GM21529 (cell line): ENCODE measurements at regions not wholly inside any gene's neighbourhood (a gene's known extent, or its start where the extent isn't known, plus 50 kb on each side); places are given as distances from the start of the nearest gene placed in this dataset.
"Not testable (repeated sequence)": the region's sequence is repeated elsewhere in the genome, so short reads cannot be mapped to it uniquely, and the experiment has no call there.

Source experiments
- ATAC-seq: cut with Tn5 transposase; IDR thresholded peaks from one replicate; pipeline ENCODE4 v1.9.1; 2021; ENCODE audit not compliant: unreplicated experiment

DNA sequence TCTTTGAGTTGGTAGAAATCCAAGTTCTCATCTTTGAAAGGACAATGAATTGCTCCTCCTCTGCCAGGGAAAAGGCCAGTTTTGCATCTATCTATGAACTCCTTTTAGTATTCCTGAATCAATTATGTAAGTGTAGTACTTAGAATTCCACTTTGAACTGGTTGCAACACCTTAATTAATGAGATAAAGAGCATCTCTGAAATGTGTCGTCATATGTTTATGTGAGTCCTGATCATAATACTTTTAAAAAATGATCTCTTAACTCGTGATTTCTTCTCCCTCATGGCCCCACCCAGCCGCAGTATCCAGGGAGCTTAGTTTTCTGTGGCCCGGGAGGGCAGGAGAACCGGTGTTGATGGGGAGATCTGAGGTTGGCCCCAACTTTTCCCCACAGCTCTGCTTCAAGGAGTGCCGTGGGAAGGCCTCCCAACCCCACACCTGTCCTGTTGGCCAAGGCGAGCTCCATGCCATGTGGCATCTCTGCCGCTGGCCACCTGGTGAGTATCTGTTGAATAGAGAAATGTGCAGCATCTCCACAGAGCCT, 203.5 kb downstream of the TMEM121 start:
- not testable (repeated sequence) for ATAC-seq

DNA sequence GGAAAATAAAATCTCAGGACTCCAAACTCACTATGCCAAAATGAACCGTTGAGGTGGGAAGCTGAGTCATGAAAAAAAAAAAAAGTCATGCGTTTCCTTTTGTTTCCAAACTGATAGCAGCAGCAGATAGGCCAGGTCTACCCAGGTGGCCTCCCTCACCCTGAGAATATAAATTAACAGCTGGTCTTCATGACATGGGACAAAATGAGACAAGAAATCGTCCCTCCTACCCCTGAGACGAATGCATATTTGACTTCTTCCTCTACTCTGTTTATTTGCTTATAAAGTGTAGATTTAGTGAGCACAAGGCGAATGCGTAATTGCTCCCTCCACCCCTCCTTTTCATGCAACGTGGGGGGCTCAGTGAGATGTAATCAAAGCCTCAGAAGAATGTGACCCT, 204.3 kb downstream of the TMEM121 start:
- not testable (repeated sequence) for ATAC-seq

DNA sequence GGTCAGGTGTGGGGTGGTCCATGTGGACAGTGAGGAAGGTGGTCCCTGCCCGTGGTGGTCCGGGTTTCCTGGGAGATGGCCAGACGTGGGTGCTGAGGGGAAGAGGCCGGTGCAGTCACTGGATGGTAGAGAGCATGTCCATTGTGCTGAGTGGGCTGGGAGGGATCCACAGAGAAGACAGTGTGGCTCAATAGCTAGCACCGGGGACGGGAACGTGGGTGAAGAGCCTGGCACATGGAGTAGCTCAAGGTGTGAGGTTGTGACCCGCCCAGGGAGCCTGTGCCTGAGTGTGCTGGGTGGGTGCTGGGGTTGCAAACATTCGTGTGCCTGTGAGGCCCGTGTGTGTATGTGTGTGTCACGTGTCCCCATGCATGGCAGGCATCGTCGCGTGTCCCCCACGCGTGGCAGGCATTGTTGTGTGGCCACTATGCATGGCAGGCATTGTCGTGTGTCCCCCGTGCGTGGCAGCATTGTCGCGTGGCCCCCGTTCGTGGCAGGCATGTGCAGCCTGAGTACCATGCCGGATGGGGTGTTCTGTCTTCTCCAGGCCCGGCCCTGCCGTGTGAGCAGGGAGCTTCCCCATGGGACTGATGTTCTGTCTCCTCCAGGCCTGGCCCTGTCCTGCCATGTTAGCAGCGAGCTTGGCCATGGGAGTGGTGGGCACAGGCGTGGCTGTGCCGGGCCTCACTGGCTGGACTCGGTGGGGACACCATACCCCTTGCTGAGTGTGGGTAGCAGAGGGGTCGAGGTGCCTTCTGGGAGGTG, 205.0 kb downstream of the TMEM121 start:
- ATAC-seq = not testable (repeated sequence)

GRCh38 chr14:105733081-105734065, 207.0 kb downstream of the TMEM121 start:
- no peak for ATAC-seq

DNA sequence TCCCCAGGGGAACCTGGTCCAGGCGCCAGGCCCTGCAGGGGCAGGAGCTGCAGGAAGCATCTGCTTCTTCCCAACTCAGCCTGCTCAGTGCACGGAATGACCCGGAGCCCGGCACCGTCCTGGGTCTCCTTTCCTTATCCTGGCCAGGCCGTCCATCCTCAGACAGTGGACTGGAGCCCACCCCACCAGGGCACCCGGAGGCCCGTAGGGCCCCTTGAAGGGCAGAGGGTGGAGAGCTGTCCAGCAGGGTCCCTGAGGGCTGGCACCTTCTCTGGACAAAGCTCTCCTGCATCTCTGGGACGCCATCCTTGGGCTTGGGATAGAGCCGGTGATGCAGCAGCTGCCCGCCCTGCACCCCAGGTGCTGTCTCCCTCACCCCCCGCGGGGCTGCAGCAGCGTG, 207.9 kb downstream of the TMEM121 start:
- not testable (repeated sequence) for ATAC-seq

DNA sequence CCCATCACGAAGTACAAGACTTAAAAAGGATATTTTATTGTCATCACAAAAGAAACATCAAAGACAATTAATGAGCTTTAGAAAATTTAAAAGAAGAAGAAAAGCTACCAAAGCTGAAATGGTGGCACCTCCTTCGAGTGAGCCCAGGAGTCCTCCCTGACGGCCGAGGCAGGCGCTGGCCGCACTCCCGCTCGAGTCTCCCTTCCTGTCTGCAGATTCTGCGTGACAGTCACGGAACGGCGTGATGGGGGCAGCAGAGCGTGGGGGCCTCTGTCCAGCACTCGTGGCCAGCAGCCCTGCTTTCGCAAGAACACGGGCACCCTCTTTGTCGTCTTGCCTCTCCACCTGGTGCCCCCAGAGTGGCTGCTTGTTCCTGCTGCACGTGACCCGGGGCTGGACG, 209.9 kb downstream of the TMEM121 start:
- not testable (repeated sequence) for ATAC-seq

- ATAC-seq = no peak
These were observed 211.3 kb downstream of the TMEM121 start for GRCh38 chr14:105737504-105738246.

GRCh38 chr14:105738638-105739037, 212.3 kb downstream of the TMEM121 start:
- no peak for ATAC-seq

- ATAC-seq = no peak
These were observed 213.1 kb downstream of the TMEM121 start for GRCh38 chr14:105739331-105740102.

GRCh38 chr14:105740272-105740671, 213.9 kb downstream of the TMEM121 start:
- not testable (repeated sequence) for ATAC-seq

DNA sequence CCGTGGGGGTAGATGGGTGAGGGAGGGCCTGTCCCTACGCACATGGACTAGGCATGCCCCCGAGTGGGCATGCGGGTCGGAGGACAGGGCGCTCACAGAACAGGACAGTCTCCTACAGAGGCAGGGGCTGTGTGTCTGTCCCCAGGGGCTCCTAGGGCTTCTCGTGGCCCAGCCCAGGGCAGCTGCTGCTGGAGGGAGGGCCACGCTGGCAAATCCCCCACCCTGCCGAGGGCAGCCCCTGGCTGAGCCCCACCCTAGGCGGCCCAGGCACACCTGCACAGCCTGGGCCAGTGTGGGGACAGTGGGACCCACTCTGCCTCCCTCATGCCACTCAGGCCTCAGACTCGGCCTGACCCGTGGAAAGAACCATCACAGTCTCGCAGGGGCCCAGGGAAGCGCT, 214.6 kb downstream of the TMEM121 start:
- ATAC-seq = not testable (repeated sequence)

GRCh38 chr14:105741707-105742530, 215.5 kb downstream of the TMEM121 start:
- ATAC-seq = not testable (repeated sequence)

GRCh38 chr14:105742531-105742848, 216.1 kb downstream of the TMEM121 start:
- no peak for ATAC-seq

DNA sequence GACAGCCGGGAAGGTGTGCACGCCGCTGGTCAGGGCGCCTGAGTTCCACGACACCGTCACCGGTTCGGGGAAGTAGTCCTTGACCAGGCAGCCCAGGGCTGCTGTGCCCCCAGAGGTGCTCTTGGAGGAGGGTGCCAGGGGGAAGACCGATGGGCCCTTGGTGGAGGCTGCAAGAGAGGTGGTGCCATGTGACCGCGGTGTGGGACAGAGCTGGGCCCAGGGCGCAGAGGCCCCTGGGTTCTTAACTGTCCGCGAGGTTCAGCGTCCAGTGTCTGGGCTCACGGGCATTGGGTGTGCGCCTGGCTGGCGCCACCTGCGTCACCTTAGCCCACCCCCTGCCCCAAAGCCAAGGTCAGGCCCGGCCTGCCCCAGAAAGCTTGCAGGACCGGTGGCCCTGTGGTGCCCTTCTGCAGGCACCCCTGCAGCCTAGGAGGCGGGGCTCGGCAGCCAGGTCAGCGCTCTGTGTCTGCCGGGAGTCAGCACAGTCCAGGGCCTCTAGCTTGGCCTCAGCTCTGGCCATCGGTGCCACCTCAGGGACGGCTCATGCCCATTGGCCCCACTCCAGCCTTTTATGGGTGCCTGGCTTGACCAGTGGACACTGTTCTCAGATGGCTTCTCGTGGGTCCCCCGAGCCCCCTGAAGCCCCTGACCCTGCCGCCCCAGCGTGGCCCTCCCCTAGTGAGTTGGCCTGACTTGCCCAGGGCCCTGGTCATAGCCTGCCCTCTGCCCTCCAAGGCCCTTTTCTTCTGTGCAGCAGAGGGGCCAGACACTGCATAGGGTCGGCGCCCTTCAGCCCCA, 216.7 kb downstream of the TMEM121 start:
- not testable (repeated sequence) for ATAC-seq

- not testable (repeated sequence) for ATAC-seq
These were observed 217.9 kb downstream of the TMEM121 start for GRCh38 chr14:105744213-105744787.

DNA sequence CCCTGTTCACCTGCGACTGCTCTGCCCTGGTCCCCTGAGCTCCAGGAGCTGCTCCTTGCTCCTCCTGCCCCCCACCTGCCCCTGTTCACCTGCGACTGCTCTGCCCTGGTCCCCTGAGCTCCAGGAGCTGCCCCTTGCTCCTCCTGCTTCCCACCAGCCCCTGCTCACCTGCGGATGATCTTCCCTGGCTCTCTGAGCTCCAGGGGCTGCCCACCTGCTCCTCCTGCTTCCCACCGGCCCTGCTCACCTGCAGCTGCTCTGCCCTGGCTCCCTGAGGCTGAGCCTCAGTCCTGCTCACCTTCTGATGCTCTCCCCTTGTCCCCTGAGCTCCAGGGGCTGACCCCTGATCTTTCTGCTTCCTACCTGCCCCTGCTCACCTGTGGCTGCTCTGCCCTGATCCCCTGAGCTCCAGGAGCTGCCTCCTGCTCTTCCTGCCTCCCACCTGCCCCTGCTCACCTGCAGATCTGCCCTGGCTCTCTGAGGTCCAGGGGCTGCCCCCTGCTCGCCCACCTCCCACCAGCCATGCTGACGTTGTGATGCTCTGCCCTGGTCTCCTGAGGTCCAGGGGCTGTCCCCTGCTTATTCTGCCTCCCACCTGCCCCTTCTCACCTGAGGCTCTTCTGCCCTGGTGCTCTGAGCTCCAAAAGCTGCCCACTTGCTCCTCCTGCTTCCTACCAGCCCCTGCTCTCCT, 219.2 kb downstream of the TMEM121 start:
- no peak for ATAC-seq

GRCh38 chr14:105746124-105746514, 219.7 kb downstream of the TMEM121 start:
- ATAC-seq = no peak
